Fibroblast of lung (primary cell): ENCODE measurements at regions not wholly inside any gene's neighbourhood (a gene's known extent, or its start where the extent isn't known, plus 50 kb on each side); places are given as distances from the start of the nearest gene placed in this dataset.

Experiments
- DNase-seq, 2 donors: peaks; one replicate each; pipeline versions ENCODE4 v3.0.0 to v3.0.0-alpha.2; 2010; ENCODE audit warnings: low read depth in 2 of 2
- H2AFZ ChIP-seq: 2 replicates; pipeline ENCODE4 v1.5.1; 2012; ENCODE audit warnings: low read length, control low read depth, inconsistent platforms
- H3K27ac ChIP-seq: 2 replicates; pipeline ENCODE4 v1.5.1; 2011; ENCODE audit warnings: low read length, control low read depth; ENCODE audit not compliant: insufficient read depth
- H3K27me3 ChIP-seq: 2 replicates; pipeline ENCODE4 v1.5.1; 2011; ENCODE audit warnings: mild to moderate bottlenecking, low read length; ENCODE audit not compliant: control insufficient read depth, insufficient read depth
- H3K36me3 ChIP-seq: 2 replicates; pipeline ENCODE4 v1.5.1; 2011; ENCODE audit warnings: low read length; ENCODE audit not compliant: control insufficient read depth, insufficient read depth
- H3K4me1 ChIP-seq: 2 replicates; pipeline ENCODE4 v1.5.1; 2011; ENCODE audit warnings: low read length; ENCODE audit not compliant: control insufficient read depth, insufficient read depth; ENCODE audit errors: extremely low read depth
- H3K4me2 ChIP-seq: 2 replicates; pipeline ENCODE4 v1.5.1; 2011; ENCODE audit warnings: low read length, control low read depth; ENCODE audit not compliant: insufficient read depth; ENCODE audit errors: extremely low read depth
- H3K4me3 ChIP-seq, 4 experiments: fragments of 200-600 bp in 1 of 4; sonication (generic) in 1 of 4; replicated peaks in 1 of 4; 2 replicates each; pipeline ENCODE4 v1.5.1; 2011 to 2016; ENCODE audit warnings: low read length in 4 of 4, low read depth in 3 of 4, mild to moderate bottlenecking in 3 of 4, control low read depth in 2 of 4, inconsistent platforms in 1 of 4, mixed read lengths in 1 of 4; ENCODE audit not compliant: insufficient read depth in 1 of 4; ENCODE audit errors: control extremely low read depth in 1 of 4
- H3K79me2 ChIP-seq: 2 replicates; pipeline ENCODE4 v1.5.1; 2012; ENCODE audit warnings: mild to moderate bottlenecking, low read length, inconsistent platforms; ENCODE audit not compliant: control insufficient read depth, insufficient read depth
- H3K9ac ChIP-seq: 2 replicates; pipeline ENCODE4 v1.5.1; 2011; ENCODE audit warnings: mild to moderate bottlenecking, low read length, control low read depth; ENCODE audit not compliant: insufficient read depth
- H3K9me3 ChIP-seq: 2 replicates; pipeline ENCODE4 v1.5.1; 2012; ENCODE audit warnings: low read depth, low read length; ENCODE audit not compliant: control insufficient read depth, insufficient read depth
- H4K20me1 ChIP-seq: 2 replicates; pipeline ENCODE4 v1.5.1; 2011; ENCODE audit warnings: low read length; ENCODE audit not compliant: control insufficient read depth, insufficient read depth; ENCODE audit errors: extremely low read depth
- EZH2 ChIP-seq: IDR thresholded peaks from 2 replicates; pipeline ENCODE4 v1.5.1; 2012; ENCODE audit warnings: low read length, control low read depth, mild to moderate bottlenecking; ENCODE audit errors: missing control alignments
- TF ChIP-seq, protein P1 (sequence below), 2 donors: IDR thresholded peaks in 1 of 2; conservative IDR thresholded peaks in 1 of 2; 1 replicate in 1 of 2; 2 replicates in 1 of 2; pipeline ENCODE4 v1.5.1; 2011 to 2012; ENCODE audit warnings: low read length in 2 of 2, control low read depth in 1 of 2, inconsistent platforms in 1 of 2, low read depth in 1 of 2, mild to moderate bottlenecking in 1 of 2

DNA sequence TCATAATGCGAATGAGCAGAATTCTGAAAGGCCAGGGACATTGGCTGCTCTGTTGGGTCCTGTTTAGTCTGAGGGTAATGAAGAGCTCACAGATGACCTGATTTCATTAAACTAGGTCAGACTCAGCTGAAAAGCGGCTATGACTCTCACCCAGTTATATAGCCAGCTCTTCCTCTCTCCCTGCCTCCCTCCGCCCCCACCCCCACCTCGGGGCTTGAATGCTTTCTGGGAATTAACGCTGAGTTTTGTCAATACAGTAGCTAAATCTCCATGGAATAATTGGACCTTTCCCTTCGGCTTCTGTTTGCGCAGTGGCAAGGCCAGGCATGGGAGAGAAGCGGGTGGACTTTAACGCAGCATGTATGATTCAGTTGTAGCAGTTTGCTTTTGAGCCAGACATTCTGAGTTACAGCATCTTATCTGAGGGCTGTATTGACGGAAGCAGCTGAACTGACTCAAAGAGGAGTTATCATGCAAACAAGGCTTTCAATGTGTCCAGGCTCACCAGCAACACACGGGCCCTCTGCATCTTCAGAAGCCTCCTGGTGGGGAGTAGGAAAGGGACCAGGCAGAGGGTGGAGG, 110.6 kb downstream of the MYCN start:
- Histone ChIP-seq H3K4me1 (no peaks in the 10 kb centered on the region), H3K9ac (no peak overlapping the region), H3K36me3 (no peaks in the 10 kb centered on the region), H3K79me2 (no peaks in the 10 kb centered on the region), H3K4me3 (no peak overlapping the region), H3K27me3 (no peaks in the 10 kb centered on the region), H2AFZ (no peak overlapping the region), H3K9me3 (no peaks in the 10 kb centered on the region), H3K4me2 (no peak overlapping the region), H3K27ac (no peak overlapping the region), H4K20me1 (no peaks in the 10 kb centered on the region)
- DNase-seq = no peak
- TF ChIP-seq, protein P1, sequence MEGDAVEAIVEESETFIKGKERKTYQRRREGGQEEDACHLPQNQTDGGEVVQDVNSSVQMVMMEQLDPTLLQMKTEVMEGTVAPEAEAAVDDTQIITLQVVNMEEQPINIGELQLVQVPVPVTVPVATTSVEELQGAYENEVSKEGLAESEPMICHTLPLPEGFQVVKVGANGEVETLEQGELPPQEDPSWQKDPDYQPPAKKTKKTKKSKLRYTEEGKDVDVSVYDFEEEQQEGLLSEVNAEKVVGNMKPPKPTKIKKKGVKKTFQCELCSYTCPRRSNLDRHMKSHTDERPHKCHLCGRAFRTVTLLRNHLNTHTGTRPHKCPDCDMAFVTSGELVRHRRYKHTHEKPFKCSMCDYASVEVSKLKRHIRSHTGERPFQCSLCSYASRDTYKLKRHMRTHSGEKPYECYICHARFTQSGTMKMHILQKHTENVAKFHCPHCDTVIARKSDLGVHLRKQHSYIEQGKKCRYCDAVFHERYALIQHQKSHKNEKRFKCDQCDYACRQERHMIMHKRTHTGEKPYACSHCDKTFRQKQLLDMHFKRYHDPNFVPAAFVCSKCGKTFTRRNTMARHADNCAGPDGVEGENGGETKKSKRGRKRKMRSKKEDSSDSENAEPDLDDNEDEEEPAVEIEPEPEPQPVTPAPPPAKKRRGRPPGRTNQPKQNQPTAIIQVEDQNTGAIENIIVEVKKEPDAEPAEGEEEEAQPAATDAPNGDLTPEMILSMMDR (conservative IDR thresholded peaks at IDR 0.05 in 1 of 2, IDR thresholded peaks at IDR 0.05 in 1 of 2; ENCODE audit: low read depth in 1 of 2, low read length in 2 of 2) = no peak
- TF ChIP-seq EZH2 = no peak

DNA sequence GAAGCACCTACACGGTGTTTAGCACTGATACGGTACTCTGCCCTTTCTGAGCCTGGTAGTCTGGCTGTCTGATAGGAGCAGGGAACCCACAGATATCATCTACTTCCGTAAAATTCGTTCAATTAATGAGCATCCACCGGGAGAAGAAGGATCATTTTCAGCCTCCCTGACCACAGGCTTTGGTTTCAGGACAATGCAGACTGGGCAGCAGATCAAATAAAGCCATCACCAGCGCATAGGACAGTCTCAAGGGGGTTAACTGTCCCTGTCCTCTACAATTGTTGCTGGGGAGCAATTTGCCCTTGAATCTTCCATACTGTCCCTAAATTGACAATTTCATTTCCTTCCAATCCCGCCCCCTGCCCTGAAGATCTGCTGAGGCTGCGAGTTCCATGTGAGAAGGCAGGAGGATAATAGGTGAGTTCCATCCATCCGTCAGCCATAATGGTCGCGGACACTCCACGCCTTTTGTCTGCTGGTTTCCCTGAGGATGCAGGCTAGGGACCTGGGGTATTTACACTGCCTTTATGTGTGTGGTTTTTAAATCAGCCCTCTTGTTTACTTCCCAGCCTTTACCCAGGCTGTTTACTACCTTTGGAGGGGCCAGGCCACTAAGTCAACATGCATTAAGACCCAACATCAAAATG, 110.0 kb downstream of the MYCN start:
- Histone ChIP-seq H3K79me2 (no peaks in the 10 kb centered on the region), H3K4me3 (no peak overlapping the region), H3K9me3 (no peaks in the 10 kb centered on the region), H3K4me2 (no peak overlapping the region), H3K4me1 (no peaks in the 10 kb centered on the region), H3K9ac (no peak overlapping the region), H3K27me3 (no peaks in the 10 kb centered on the region), H2AFZ (no peak overlapping the region), H4K20me1 (no peaks in the 10 kb centered on the region), H3K36me3 (no peaks in the 10 kb centered on the region), H3K27ac (no peak overlapping the region)
- no peak for DNase-seq
- TF ChIP-seq, protein P1 (conservative IDR thresholded peaks at IDR 0.05 in 1 of 2, IDR thresholded peaks at IDR 0.05 in 1 of 2; ENCODE audit: low read depth in 1 of 2, low read length in 2 of 2) = no peak
- TF ChIP-seq EZH2 = no peak

GRCh38 chr2:16049406-16049805, 109.1 kb downstream of the MYCN start:
- Histone ChIP-seq H3K79me2 (no peaks in the 10 kb centered on the region), H3K36me3 (no peaks in the 10 kb centered on the region), H3K9me3 (no peaks in the 10 kb centered on the region), H3K4me1 (no peaks in the 10 kb centered on the region), H3K4me2 (no peak overlapping the region), H3K4me3 (no peak overlapping the region), H2AFZ (no peak overlapping the region), H3K27me3 (no peaks in the 10 kb centered on the region), H3K27ac (no peak overlapping the region), H3K9ac (no peak overlapping the region), H4K20me1 (no peaks in the 10 kb centered on the region)
- DNase-seq = no peak
- TF ChIP-seq, protein P1 (conservative IDR thresholded peaks at IDR 0.05 in 1 of 2, IDR thresholded peaks at IDR 0.05 in 1 of 2; ENCODE audit: low read depth in 1 of 2, low read length in 2 of 2) = no peak
- no peak for TF ChIP-seq EZH2
